SK-N-SH (cell line): ENCODE measurements at regions not wholly inside any gene's neighbourhood (a gene's known extent, or its start where the extent isn't known, plus 50 kb on each side); places are given as distances from the start of the nearest gene placed in this dataset.

Experiments
- CTCF ChIP-seq: fragments of 200-600 bp; sonication (generic); IDR thresholded peaks from 2 replicates; pipeline ENCODE4 v1.6.1; 2017; ENCODE audit warnings: antibody characterized with exemption, mild to moderate bottlenecking, moderate library complexity
- PBX3 ChIP-seq: IDR thresholded peaks from 2 replicates; pipeline ENCODE4; 2012
- POLR2AphosphoS5 ChIP-seq: IDR thresholded peaks from 2 replicates; pipeline ENCODE4 v1.6.1; 2012; ENCODE audit warnings: low read depth, low read length
- RAD21 ChIP-seq: IDR thresholded peaks from 2 replicates; pipeline ENCODE4 v1.6.1; 2012; ENCODE audit warnings: mild to moderate bottlenecking, low read length
- RCOR1 ChIP-seq: fragments of 150-350 bp; IDR thresholded peaks from 2 replicates; pipeline ENCODE4 v1.6.1; 2017; ENCODE audit warnings: antibody characterized with exemption, low read length
- RFX5 ChIP-seq: IDR thresholded peaks from 2 replicates; pipeline ENCODE4 v1.6.1; 2012; ENCODE audit warnings: mild to moderate bottlenecking, improper control_type of control experiment, low read length
- SMC3 ChIP-seq: IDR thresholded peaks from 2 replicates; pipeline ENCODE4 v1.6.1; 2012; ENCODE audit warnings: low read depth, low read length, improper control_type of control experiment
- ZBTB33 ChIP-seq: IDR thresholded peaks from 2 replicates; pipeline ENCODE4 v1.4.0; 2012; ENCODE audit warnings: low read depth, borderline replicate concordance

GRCh38 chr10:32151871-32152270 is 95.6 kb upstream of the KIF5B start:
- TF ChIP-seq CTCF (no peak), RFX5 (no peak), ZBTB33 (no peak), SMC3 (no peak), RAD21 (no peak), PBX3 (no peak), POLR2AphosphoS5 (no peak), RCOR1 (no peak)
